ENCODE measurements at regions not wholly inside any gene's neighbourhood (a gene's known extent, or its start where the extent isn't known, plus 50 kb on each side); places are given as distances from the start of the nearest gene placed in this dataset.

DNA sequence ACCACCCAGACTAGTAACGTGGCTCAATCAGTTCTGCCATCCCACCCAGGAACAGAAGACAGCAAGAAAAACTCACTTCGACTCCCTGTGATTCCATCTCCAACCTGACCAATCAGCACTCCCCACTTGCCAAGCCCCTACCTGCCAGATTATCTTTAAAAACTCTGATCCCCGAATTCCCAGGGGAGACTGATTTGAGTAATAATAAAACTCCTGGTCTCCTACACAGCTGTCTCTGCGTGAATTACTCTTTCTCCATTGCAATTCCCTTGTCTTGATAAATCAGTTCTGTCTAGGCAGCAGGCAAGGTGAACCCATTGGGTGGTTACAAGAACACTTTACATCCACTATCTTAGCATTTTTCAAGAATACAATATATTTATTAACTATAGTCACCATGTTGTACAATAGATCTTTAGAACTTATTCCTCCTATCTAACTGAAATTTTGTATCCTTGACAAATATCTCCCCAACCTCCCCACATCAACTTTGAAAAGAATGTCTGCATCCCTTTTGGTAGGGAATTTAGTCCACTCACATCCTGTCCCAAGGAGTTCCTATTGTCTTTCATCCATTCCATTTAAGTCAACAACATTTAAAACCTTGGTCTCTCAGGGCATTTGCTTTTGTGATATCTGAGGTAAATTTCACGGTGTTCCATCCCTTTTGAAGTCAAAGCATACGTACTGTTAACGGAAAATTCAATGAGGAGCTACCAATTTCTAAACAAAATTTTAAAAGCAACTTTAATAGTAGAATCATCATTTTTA lies 163.7 kb downstream of the MACC1 start:
- H3K27ac Mint-ChIP-seq (ENCODE audit: unreplicated experiment): no peak overlapping the region
- TF ChIP-seq, protein P1, sequence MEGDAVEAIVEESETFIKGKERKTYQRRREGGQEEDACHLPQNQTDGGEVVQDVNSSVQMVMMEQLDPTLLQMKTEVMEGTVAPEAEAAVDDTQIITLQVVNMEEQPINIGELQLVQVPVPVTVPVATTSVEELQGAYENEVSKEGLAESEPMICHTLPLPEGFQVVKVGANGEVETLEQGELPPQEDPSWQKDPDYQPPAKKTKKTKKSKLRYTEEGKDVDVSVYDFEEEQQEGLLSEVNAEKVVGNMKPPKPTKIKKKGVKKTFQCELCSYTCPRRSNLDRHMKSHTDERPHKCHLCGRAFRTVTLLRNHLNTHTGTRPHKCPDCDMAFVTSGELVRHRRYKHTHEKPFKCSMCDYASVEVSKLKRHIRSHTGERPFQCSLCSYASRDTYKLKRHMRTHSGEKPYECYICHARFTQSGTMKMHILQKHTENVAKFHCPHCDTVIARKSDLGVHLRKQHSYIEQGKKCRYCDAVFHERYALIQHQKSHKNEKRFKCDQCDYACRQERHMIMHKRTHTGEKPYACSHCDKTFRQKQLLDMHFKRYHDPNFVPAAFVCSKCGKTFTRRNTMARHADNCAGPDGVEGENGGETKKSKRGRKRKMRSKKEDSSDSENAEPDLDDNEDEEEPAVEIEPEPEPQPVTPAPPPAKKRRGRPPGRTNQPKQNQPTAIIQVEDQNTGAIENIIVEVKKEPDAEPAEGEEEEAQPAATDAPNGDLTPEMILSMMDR (IDR thresholded peaks at IDR 0.05): no peak

DNA sequence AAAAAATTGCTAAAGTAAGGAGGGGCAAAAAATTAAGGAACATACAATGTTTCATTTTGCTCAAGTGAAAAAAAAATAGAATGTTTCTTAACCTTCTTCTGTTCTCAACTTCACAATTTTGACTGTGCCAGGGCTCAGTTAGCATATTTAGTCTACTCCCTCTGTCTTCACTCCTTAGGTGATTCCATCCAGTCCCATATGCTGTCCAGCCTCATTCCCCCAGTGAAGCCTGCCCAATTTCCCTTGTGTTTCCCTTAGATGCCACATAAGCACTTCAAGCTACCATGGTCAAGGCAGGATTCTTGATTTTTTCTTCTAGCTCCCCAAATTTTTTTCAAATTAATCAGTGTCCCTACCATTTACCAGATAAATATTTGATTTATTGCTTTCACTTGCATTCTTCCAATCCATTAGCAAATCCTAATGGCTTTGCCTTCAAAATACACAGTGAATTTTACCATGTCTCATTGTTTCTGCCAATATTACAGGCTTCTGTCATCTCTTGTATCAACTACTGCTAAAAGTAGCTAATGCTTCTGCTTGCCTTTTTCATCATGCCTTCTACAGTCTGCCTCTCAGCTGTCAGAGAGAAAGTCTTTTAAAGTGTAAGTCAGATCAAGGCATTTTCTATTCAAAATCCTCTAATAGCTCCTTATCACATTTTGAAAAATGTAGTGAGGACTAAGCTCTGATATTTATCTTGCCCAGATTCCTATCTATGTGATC lies 166.8 kb downstream of the MACC1 start:
- H3K4me3 Mint-ChIP-seq (ENCODE audit: unreplicated experiment): no peak overlapping the region
- TF ChIP-seq, protein P1 (IDR thresholded peaks at IDR 0.05): no peak
- no peaks in the 10 kb centered on the region for H3K36me3 Mint-ChIP-seq (ENCODE audit: unreplicated experiment)
- DNase-seq (ENCODE audit: extremely low spot score, unreplicated experiment): no peak
- peaks cover 5% of the 10 kb centered on the region for H3K27me3 Mint-ChIP-seq (ENCODE audit: unreplicated experiment)
- no peaks in the 10 kb centered on the region for H3K4me1 Mint-ChIP-seq (ENCODE audit: unreplicated experiment)
- H3K27ac Mint-ChIP-seq (ENCODE audit: unreplicated experiment): no peak overlapping the region
- H3K9me3 Mint-ChIP-seq (ENCODE audit: unreplicated experiment): no peaks in the 10 kb centered on the region

More for the DNA sequence above, 163.7 kb downstream of the MACC1 start:
- Mint-ChIP-seq H3K36me3 (ENCODE audit: unreplicated experiment) (no peaks in the 10 kb centered on the region), H3K27me3 (ENCODE audit: unreplicated experiment) (peaks cover 5% of the 10 kb centered on the region), H3K9me3 (ENCODE audit: unreplicated experiment) (peaks cover 6% of the 10 kb centered on the region), H3K4me1 (ENCODE audit: unreplicated experiment) (no peaks in the 10 kb centered on the region), H3K4me3 (ENCODE audit: unreplicated experiment) (no peak overlapping the region)
- no peak for DNase-seq (ENCODE audit: extremely low spot score, unreplicated experiment)

DNA sequence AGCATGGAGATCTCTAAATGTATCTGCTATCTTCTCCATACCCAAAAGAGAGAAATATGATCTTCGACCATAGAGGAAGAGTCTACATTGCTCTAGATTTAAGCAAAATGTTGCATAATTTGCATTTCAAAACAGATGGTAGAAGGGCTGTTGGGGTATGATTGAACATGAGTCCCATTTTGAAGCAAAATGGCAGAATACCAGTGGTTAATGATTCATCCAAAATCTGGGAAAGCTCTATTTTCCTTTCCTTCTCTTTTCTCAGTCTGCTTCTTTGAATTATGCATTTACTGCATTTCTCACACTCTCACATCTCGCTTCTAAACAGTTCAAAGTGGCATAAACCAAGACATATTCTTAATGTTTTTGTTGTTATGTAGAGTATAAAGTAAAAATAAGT lies 178.5 kb downstream of the MACC1 start:
- DNase-seq (ENCODE audit: extremely low spot score, unreplicated experiment): no peak
- TF ChIP-seq, protein P1 (IDR thresholded peaks at IDR 0.05): no peak
- Mint-ChIP-seq H3K27ac (ENCODE audit: unreplicated experiment) (no peak overlapping the region), H3K4me3 (ENCODE audit: unreplicated experiment) (no peak overlapping the region), H3K36me3 (ENCODE audit: unreplicated experiment) (no peaks in the 10 kb centered on the region), H3K4me1 (ENCODE audit: unreplicated experiment) (no peaks in the 10 kb centered on the region), H3K27me3 (ENCODE audit: unreplicated experiment) (peaks cover 14% of the 10 kb centered on the region), H3K9me3 (ENCODE audit: unreplicated experiment) (no peaks in the 10 kb centered on the region)

DNA sequence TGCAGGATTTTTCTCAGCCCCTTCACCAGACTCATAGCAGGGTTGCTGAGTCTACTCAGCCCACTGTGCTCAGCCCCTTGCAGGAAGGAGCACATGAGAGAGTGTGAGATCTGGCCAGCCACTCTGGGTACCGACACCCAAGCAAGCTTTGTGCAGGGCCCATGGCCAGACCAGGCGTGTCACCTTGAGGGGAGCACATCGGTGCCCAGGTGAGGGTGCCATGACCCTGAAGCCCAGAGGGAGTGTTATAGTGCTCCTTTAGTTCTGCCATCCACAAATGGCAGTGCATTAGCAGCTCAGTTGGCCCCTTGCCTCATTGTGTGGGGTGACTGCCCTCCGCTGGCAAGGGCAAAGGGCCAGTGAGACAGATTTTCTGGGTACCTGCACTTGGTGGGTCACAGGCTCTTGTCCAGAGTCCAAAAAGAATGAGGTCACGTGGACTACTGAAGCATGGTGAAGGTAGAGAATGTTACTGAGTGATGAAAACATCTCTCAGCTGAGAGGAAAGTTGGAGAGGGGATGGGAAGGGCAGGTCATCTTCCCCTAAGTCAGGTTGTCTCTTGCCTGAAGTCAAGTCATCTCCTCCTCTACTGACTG lies 181.8 kb downstream of the MACC1 start:
- Mint-ChIP-seq H3K27me3 (ENCODE audit: unreplicated experiment) (peaks cover 6% of the 10 kb centered on the region), H3K27ac (ENCODE audit: unreplicated experiment) (no peak overlapping the region), H3K4me3 (ENCODE audit: unreplicated experiment) (no peak overlapping the region), H3K9me3 (ENCODE audit: unreplicated experiment) (no peaks in the 10 kb centered on the region), H3K36me3 (ENCODE audit: unreplicated experiment) (no peaks in the 10 kb centered on the region), H3K4me1 (ENCODE audit: unreplicated experiment) (no peaks in the 10 kb centered on the region)
- DNase-seq (ENCODE audit: extremely low spot score, unreplicated experiment): no peak
- TF ChIP-seq, protein P1 (IDR thresholded peaks at IDR 0.05): no peak

Measured in osteocyte (in vitro differentiated cells).